ENCODE measurements at regions not wholly inside any gene's neighbourhood (a gene's known extent, or its start where the extent isn't known, plus 50 kb on each side); places are given as distances from the start of the nearest gene placed in this dataset.

DNA sequence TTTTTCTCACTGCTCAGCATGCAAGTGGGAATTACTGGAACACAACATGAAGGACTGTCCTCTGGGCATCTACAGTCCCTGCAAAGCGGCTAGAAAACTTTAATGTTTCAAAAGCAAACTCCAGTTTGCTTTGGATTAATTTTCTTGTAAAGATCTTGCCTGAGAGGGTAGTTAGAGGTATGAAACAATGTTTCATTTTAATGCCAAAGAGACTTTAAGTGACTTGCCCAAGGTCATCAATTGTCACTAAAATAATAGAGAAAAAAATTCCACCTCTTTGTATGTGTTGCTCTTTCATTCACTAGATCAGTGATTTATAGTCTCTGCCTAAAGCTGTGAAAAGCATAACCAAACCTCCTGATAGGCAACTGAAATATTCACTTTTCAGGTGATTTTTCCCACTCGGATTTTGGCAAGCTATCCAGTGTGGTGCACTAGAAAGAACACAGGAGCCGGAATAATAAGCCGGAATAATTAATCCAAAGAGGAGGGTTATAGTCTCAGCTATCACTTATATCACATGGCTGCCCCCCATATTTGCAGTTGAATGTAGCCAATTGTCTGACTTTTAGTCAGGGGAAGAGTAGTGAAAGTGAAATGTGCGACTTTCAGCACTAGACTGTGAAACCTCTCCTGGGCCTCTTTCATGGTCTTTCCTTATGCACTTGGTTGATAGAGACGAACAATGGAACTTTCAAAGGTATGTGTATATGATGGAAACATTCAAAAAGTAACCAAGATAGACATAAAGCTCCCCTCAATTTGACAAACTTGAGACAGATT lies 107.7 kb downstream of the SLC6A15 start:
- Histone ChIP-seq H2AK5ac (ENCODE audit: low read depth, low read length) (no peak overlapping the region), H3K4me2 (ENCODE audit: insufficient read depth in 1 of 2, low read depth in 2 of 2, low read length in 2 of 2) (no peak overlapping the region), H4K8ac (ENCODE audit: extremely low read depth, insufficient read depth, low read length) (no peak overlapping the region), H4K91ac (replicated peaks; ENCODE audit: insufficient read length, low read length) (no peak overlapping the region), H3K9ac (replicated peaks in 1 of 4; ENCODE audit: extremely low read depth in 1 of 4, low read depth in 3 of 4, low read length in 3 of 4) (no peak overlapping the region), H3K23ac (ENCODE audit: insufficient read length) (no peak overlapping the region), H3K4me1 (replicated peaks in 1 of 4; ENCODE audit: control insufficient read depth in 3 of 4, insufficient read depth in 4 of 4, low read length in 3 of 4) (peaks cover 0 to 6% (median 6%) of the 10 kb centered on the region in 4 experiments; a peak in 4 of 7 replicates), H3K79me2 (ENCODE audit: control insufficient read depth in 1 of 2, insufficient read depth in 2 of 2, low read length in 2 of 2) (no peaks in the 10 kb centered on the region), H3K79me1 (ENCODE audit: low read depth, low read length) (no peaks in the 10 kb centered on the region), H2BK5ac (ENCODE audit: low read depth, low read length) (no peak overlapping the region), H3K9me3 (ENCODE audit: insufficient read depth in 2 of 2, low read depth in 1 of 2, low read length in 1 of 2) (no peaks in the 10 kb centered on the region), H3K23me2 (ENCODE audit: low read depth, low read length) (no peaks in the 10 kb centered on the region), H3K56ac (replicated peaks; ENCODE audit: insufficient read length, low read depth, low read length) (no peak overlapping the region), H3K14ac (ENCODE audit: insufficient read length) (no peak overlapping the region), H3K18ac (ENCODE audit: extremely low read depth, low read length) (no peak overlapping the region), H4K5ac (ENCODE audit: insufficient read length, low read depth, low read length) (no peak overlapping the region), H2BK20ac (ENCODE audit: low read length) (no peak overlapping the region), H3K27ac (ENCODE audit: low read depth, low read length) (no peak overlapping the region), H2BK15ac (ENCODE audit: low read length) (no peak overlapping the region), H3K36me3 (ENCODE audit: control insufficient read depth in 2 of 4, insufficient read depth in 4 of 4, low read length in 3 of 4) (no peaks in the 10 kb centered on the region), H3K27me3 (replicated peaks in 1 of 4; ENCODE audit: control insufficient read depth in 3 of 4, extremely low read depth in 1 of 4, insufficient read depth in 3 of 4, low read length in 3 of 4) (peaks cover 30 to 55% (median 43%) of the 10 kb centered on the region in 4 experiments), H2BK120ac (replicated peaks; ENCODE audit: low read depth, low read length) (no peak overlapping the region), H2AFZ (ENCODE audit: low read length) (no peak overlapping the region), H4K20me1 (replicated peaks in 1 of 2; ENCODE audit: control insufficient read depth in 1 of 2, insufficient read depth in 2 of 2, low read length in 2 of 2) (peaks cover 0 to 5% of the 10 kb centered on the region in 2 experiments), H2BK12ac (ENCODE audit: low read depth, low read length) (no peak overlapping the region), H3K4me3 (ENCODE audit: extremely low read depth in 1 of 4, insufficient read depth in 2 of 4, low read depth in 3 of 4, low read length in 4 of 4) (no peak overlapping the region), H3K4ac (replicated peaks; ENCODE audit: insufficient read length, low read depth, low read length) (no peak overlapping the region)
- FAIRE-seq: no peak
- ChIA-PET POLR2A (ENCODE audit: partially characterized antibody) (no interaction called here), CTCF (ENCODE audit: partially characterized antibody) (no interaction called here)
- DNase-seq (ENCODE audit: low read depth in 1 of 2, low spot score in 2 of 2): no peak
- 51% methylated on average over 6 of the region's 6 CpGs; no CpG with 5 or more reads in 1 of the 2 experiments for WGBS, 2 experiments (ENCODE audit: extremely low coverage in 1 of 2, insufficient coverage in 1 of 2, insufficient read length in 1 of 2, insufficient replicate concordance in 2 of 2, low coverage in 1 of 2, low lambda C conversion rate in 2 of 2, missing lambda C conversion rate in 1 of 2)
- no peak for TF ChIP-seq KDM4A (IDR thresholded peaks at IDR 0.05; ENCODE audit: low read depth, low read length, severe bottlenecking)
- no peak for TF ChIP-seq GABPA (IDR thresholded peaks at IDR 0.05; ENCODE audit: borderline replicate concordance, insufficient read depth, low read length)
- TF ChIP-seq RFX5 (IDR thresholded peaks at IDR 0.05; ENCODE audit: borderline replicate concordance, low read depth, low read length): no peak
- TF ChIP-seq CBX8 (IDR thresholded peaks at IDR 0.05; ENCODE audit: borderline replicate concordance, low read depth, low read length): no peak
- no peak for TF ChIP-seq ZNF274 (IDR thresholded peaks at IDR 0.05; ENCODE audit: borderline replicate concordance, extremely low read depth, low read length)
- no peak for TF ChIP-seq SP4 (IDR thresholded peaks at IDR 0.05; ENCODE audit: low read length)
- no peak for TF ChIP-seq EP300 (IDR thresholded peaks at IDR 0.05; ENCODE audit: borderline replicate concordance in 1 of 2, low read depth in 2 of 2, low read length in 2 of 2)
- TF ChIP-seq JUND (IDR thresholded peaks at IDR 0.05; ENCODE audit: low read length): no peak
- TF ChIP-seq ATF3 (IDR thresholded peaks at IDR 0.05; ENCODE audit: insufficient read depth, low read depth, low read length): no peak
- TF ChIP-seq TEAD4 (IDR thresholded peaks at IDR 0.05; ENCODE audit: low read depth, low read length): no peak
- no peak for TF ChIP-seq CEBPB (IDR thresholded peaks at IDR 0.05; ENCODE audit: low read depth, low read length)
- no peak for TF ChIP-seq RBBP5 (IDR thresholded peaks at IDR 0.05; ENCODE audit: borderline replicate concordance, low read depth, low read length)
- TF ChIP-seq TCF12 (IDR thresholded peaks at IDR 0.05; ENCODE audit: low read depth, low read length): no peak

Data from H1 (cell line).